H1 (cell line): ENCODE measurements at regions not wholly inside any gene's neighbourhood (a gene's known extent, or its start where the extent isn't known, plus 50 kb on each side); places are given as distances from the start of the nearest gene placed in this dataset.
"Not testable (repeated sequence)": the region's sequence is repeated elsewhere in the genome, so short reads cannot be mapped to it uniquely, and the experiment has no call there.

ENCODE experiments used
- CTCF ChIA-PET: fragments of 300-600 bp; sonication (Branson Sonifier 250); formaldehyde crosslinking; loops from one replicate; lab custom pipeline; 2021; ENCODE audit not compliant: partially characterized antibody; lab: Charles Lee
- POLR2A ChIA-PET: fragments of 300-600 bp; sonication (Branson Sonifier 250); formaldehyde crosslinking; loops from one replicate; lab custom pipeline; 2021; ENCODE audit warnings: inconsistent platforms; ENCODE audit not compliant: partially characterized antibody; lab: Charles Lee
- DNase-seq, 2 experiments: peaks; one replicate each; pipeline versions ENCODE4 v3.0.0 to v3.0.0-alpha.2; 2010 to 2022; ENCODE audit warnings: low spot score in 2 of 2, low read depth in 1 of 2, mixed read lengths in 1 of 2
- FAIRE-seq: peaks from 2 replicates; lab custom pipeline; 2011; peaks lifted over from hg19 to GRCh38; lab: Jason Lieb, UNC
- H2AFZ ChIP-seq: 2 replicates; pipeline ENCODE4 v1.8.1; 2012; ENCODE audit warnings: low read length, inconsistent platforms
- H2AK5ac ChIP-seq: 2 replicates; pipeline ENCODE4 v1.6.1; 2013; ENCODE audit warnings: low read depth, low read length
- H2BK120ac ChIP-seq: replicated peaks from 2 replicates; pipeline ENCODE3; 2013; ENCODE audit warnings: low read depth, low read length, inconsistent platforms
- H2BK12ac ChIP-seq: 2 replicates; pipeline ENCODE4 v1.6.1; 2013; ENCODE audit warnings: low read depth, low read length
- H2BK15ac ChIP-seq: 2 replicates; pipeline ENCODE4 v1.6.1; 2013; ENCODE audit warnings: low read length
- H2BK20ac ChIP-seq: 2 replicates; pipeline ENCODE4 v1.6.1; 2013; ENCODE audit warnings: low read length
- H2BK5ac ChIP-seq: 2 replicates; pipeline ENCODE4 v1.6.1; 2013; ENCODE audit warnings: low read depth, low read length
- H3K14ac ChIP-seq: 2 replicates; pipeline ENCODE4 v1.6.1; 2013; ENCODE audit warnings: inconsistent platforms; ENCODE audit not compliant: insufficient read length
- H3K18ac ChIP-seq: 2 replicates; pipeline ENCODE4 v1.6.1; 2013; ENCODE audit warnings: low read length; ENCODE audit errors: extremely low read depth
- H3K23ac ChIP-seq: 2 replicates; pipeline ENCODE4 v1.6.1; 2013; ENCODE audit warnings: inconsistent platforms; ENCODE audit not compliant: insufficient read length
- H3K23me2 ChIP-seq: 2 replicates; pipeline ENCODE4 v1.6.1; 2013; ENCODE audit warnings: low read depth, low read length
- H3K27ac ChIP-seq: 2 replicates; pipeline ENCODE4 v1.6.1; 2011; ENCODE audit warnings: low read depth, low read length, inconsistent platforms
- H3K27me3 ChIP-seq, 4 experiments: replicated peaks in 1 of 4; 1 replicate in 1 of 4; 2 replicates in 3 of 4; pipeline versions ENCODE4 v1.6.1 to v1.8.1; 2011 to 2013; ENCODE audit warnings: low read length in 3 of 4, mild to moderate bottlenecking in 3 of 4, inconsistent platforms in 2 of 4, mixed read lengths in 2 of 4, moderate library complexity in 1 of 4; ENCODE audit not compliant: control insufficient read depth in 3 of 4, insufficient read depth in 3 of 4; ENCODE audit errors: extremely low read depth in 1 of 4
- H3K36me3 ChIP-seq, 4 experiments: 2 replicates each; pipeline versions ENCODE4 v1.6.1 to v1.8.1; 2011 to 2013; ENCODE audit warnings: mild to moderate bottlenecking in 4 of 4, low read length in 3 of 4, moderate library complexity in 2 of 4, control low read depth in 1 of 4, inconsistent platforms in 1 of 4; ENCODE audit not compliant: insufficient read depth in 4 of 4, control insufficient read depth in 2 of 4
- H3K4ac ChIP-seq: replicated peaks from 2 replicates; pipeline ENCODE3; 2013; ENCODE audit warnings: low read length, low read depth, mixed read lengths, inconsistent platforms; ENCODE audit not compliant: insufficient read length
- H3K4me1 ChIP-seq, 4 experiments: replicated peaks in 1 of 4; 1 replicate in 1 of 4; 2 replicates in 3 of 4; pipeline versions ENCODE4 v1.6.1 to v1.8.1; 2011 to 2013; ENCODE audit warnings: low read length in 3 of 4, inconsistent platforms in 2 of 4, mixed read lengths in 1 of 4; ENCODE audit not compliant: insufficient read depth in 4 of 4, control insufficient read depth in 3 of 4
- H3K4me2 ChIP-seq, 2 experiments: 2 replicates each; pipeline versions ENCODE4 v1.6.1 to v1.8.1; 2011 to 2013; ENCODE audit warnings: low read depth in 2 of 2, low read length in 2 of 2, control low read depth in 1 of 2, inconsistent platforms in 1 of 2, mild to moderate bottlenecking in 1 of 2; ENCODE audit not compliant: insufficient read depth in 1 of 2
- H3K4me3 ChIP-seq, 4 experiments: fragments of 200-600, 300-600 bp in 1 of 4; sonication (generic), shearing (Covaris generic), sonication (Bioruptor Twin) in 1 of 4; 2 replicates each; pipeline versions ENCODE4 v1.5.1 to v1.8.1; 2011 to 2016; ENCODE audit warnings: low read length in 4 of 4, low read depth in 3 of 4, control low read depth in 2 of 4, inconsistent platforms in 2 of 4, mild to moderate bottlenecking in 2 of 4, mixed read lengths in 1 of 4, moderate library complexity in 1 of 4; ENCODE audit not compliant: insufficient read depth in 2 of 4; ENCODE audit errors: extremely low read depth in 1 of 4
- H3K56ac ChIP-seq: replicated peaks from 2 replicates; pipeline ENCODE3; 2013; ENCODE audit warnings: low read depth, mild to moderate bottlenecking, mixed read lengths, low read length, inconsistent platforms; ENCODE audit not compliant: insufficient read length
- H3K79me1 ChIP-seq: 2 replicates; pipeline ENCODE4 v1.6.1; 2013; ENCODE audit warnings: low read depth, low read length, control low read depth
- H3K79me2 ChIP-seq, 2 experiments: 2 replicates each; pipeline versions ENCODE4 v1.6.1 to v1.8.1; 2012 to 2013; ENCODE audit warnings: low read length in 2 of 2, mild to moderate bottlenecking in 2 of 2, inconsistent platforms in 1 of 2; ENCODE audit not compliant: insufficient read depth in 2 of 2, control insufficient read depth in 1 of 2
- H3K9ac ChIP-seq, 4 experiments: replicated peaks in 1 of 4; 1 replicate in 1 of 4; 2 replicates in 3 of 4; pipeline versions ENCODE4 v1.6.1 to v1.8.1; 2011 to 2013; ENCODE audit warnings: low read depth in 3 of 4, low read length in 3 of 4, control low read depth in 2 of 4, mild to moderate bottlenecking in 2 of 4, moderate library complexity in 2 of 4, inconsistent platforms in 1 of 4; ENCODE audit errors: extremely low read depth in 1 of 4
- H3K9me3 ChIP-seq, 2 experiments: 2 replicates each; pipeline versions ENCODE4 v1.6.1 to v1.8.1; 2012 to 2013; ENCODE audit warnings: mild to moderate bottlenecking in 2 of 2, moderate library complexity in 2 of 2, control low read depth in 1 of 2, inconsistent platforms in 1 of 2, low read depth in 1 of 2, low read length in 1 of 2, mixed read lengths in 1 of 2; ENCODE audit not compliant: insufficient read depth in 2 of 2
- H4K20me1 ChIP-seq, 2 experiments: replicated peaks in 1 of 2; 2 replicates each; pipeline versions ENCODE3 to v1.8.1; 2011 to 2013; ENCODE audit warnings: inconsistent platforms in 2 of 2, low read length in 2 of 2, mild to moderate bottlenecking in 1 of 2; ENCODE audit not compliant: insufficient read depth in 2 of 2, control insufficient read depth in 1 of 2
- H4K5ac ChIP-seq: 2 replicates; pipeline ENCODE4 v1.6.1; 2013; ENCODE audit warnings: low read length, low read depth, mixed read lengths, inconsistent platforms; ENCODE audit not compliant: insufficient read length
- H4K8ac ChIP-seq: 2 replicates; pipeline ENCODE4 v1.8.0; 2013; ENCODE audit warnings: mild to moderate bottlenecking, moderate library complexity, low read length, inconsistent platforms; ENCODE audit not compliant: insufficient read depth; ENCODE audit errors: extremely low read depth
- H4K91ac ChIP-seq: replicated peaks from 2 replicates; pipeline ENCODE3; 2013; ENCODE audit warnings: low read length, mixed read lengths, inconsistent platforms; ENCODE audit not compliant: insufficient read length
- WGBS, 2 experiments: shearing (Covaris generic) in 1 of 2; methylation state at CpG; one replicate each; pipeline versions ENCODE4 v1.1.6 to v1.1.7; 2013 to 2015; ENCODE audit warnings: low lambda C conversion rate in 2 of 2, mixed read lengths in 2 of 2, inconsistent platforms in 1 of 2, low coverage in 1 of 2, missing lambda C conversion rate in 1 of 2; ENCODE audit not compliant: insufficient replicate concordance in 2 of 2, insufficient coverage in 1 of 2, insufficient read length in 1 of 2; ENCODE audit errors: extremely low coverage in 1 of 2, missing lambda C conversion rate in 1 of 2; 5-methylcytosine and 5-hydroxymethylcytosine counted together

GRCh38 chr11:38341612-38342011 lies 1743.6 kb upstream of the RAG2 start:
- H3K79me2 ChIP-seq, H2BK15ac ChIP-seq, H3K56ac ChIP-seq, H4K20me1 ChIP-seq, FAIRE-seq, H2BK120ac ChIP-seq, H4K8ac ChIP-seq, POLR2A ChIA-PET, H3K4me1 ChIP-seq, H3K14ac ChIP-seq, H3K18ac ChIP-seq, H3K27ac ChIP-seq, H2AK5ac ChIP-seq, H3K4me2 ChIP-seq, H3K36me3 ChIP-seq, H3K9ac ChIP-seq, H2BK12ac ChIP-seq, H3K9me3 ChIP-seq, H2BK20ac ChIP-seq, H2AFZ ChIP-seq, H3K79me1 ChIP-seq, H3K27me3 ChIP-seq, DNase-seq, CTCF ChIA-PET, H2BK5ac ChIP-seq, H4K91ac ChIP-seq, H3K4me3 ChIP-seq, H4K5ac ChIP-seq, H3K23ac ChIP-seq, H3K4ac ChIP-seq, H3K23me2 ChIP-seq: not testable (repeated sequence)
- WGBS, 2 experiments = 95% methylated on average over 2 of the region's 2 CpGs; no CpG with 5 or more reads in 1 of the 2 experiments
